DMS53 treated with DMSO at 0.1 percent for 48 hours (cell line): ENCODE measurements at regions not wholly inside any gene's neighbourhood (a gene's known extent, or its start where the extent isn't known, plus 50 kb on each side); places are given as distances from the start of the nearest gene placed in this dataset.
A peak's percentile ranks its signal among the peaks of the same experiment; 100 is the strongest.
"Not testable (repeated sequence)": the region's sequence is repeated elsewhere in the genome, so short reads cannot be mapped to it uniquely, and the experiment has no call there.

Experiments
- DNase-seq: peaks from one replicate; lab custom pipeline; 2025; ENCODE audit not compliant: unreplicated experiment; lab: John Stamatoyannopoulos, UW

GRCh38 chr6:57708061-57708460 is 390.6 kb downstream of the PRIM2 start:
- not testable (repeated sequence) for DNase-seq

DNA sequence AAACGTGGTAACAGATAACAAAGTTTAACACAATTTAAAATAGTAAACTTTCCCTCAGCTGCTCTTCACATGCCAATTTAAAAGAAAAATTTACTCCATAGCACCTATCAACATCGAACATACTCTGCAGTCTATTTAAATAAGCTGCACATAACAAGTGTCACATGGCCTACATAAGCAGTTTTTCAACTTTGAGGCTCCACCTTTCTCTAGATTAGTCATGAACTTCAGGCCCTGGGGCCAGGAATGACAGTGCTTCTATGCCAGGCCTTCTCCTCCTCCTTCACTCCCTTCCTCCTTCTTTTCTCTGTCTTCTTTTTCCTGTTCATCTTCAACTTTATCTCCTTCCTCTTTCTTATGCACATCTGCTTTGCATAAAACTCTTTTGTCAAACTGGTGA is 405.1 kb downstream of the PRIM2 start:
- DNase-seq: peak; percentile 35

- peak; percentile 60 for DNase-seq
Measured at GRCh38 chr6:57723815-57724401, 406.5 kb downstream of the PRIM2 start.

DNA sequence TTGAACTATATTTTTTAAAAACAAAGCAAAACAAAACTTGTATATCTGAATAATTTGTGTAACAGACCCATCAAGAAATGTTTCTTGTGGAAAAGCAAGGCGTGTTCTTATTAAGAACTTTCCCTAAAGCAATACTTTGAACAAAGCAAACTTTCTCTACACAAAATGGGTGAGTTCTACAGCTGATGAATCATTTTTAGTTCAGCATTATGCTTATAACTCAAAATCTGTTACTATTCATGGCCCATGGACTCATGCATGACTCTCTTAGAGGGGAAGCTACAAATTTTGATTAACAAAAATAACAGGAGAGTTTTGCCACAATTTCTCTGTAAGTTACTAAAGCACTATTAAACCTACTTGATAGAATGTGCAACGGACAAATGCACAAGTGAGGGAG is 412.0 kb downstream of the PRIM2 start:
- not testable (repeated sequence) for DNase-seq

DNA sequence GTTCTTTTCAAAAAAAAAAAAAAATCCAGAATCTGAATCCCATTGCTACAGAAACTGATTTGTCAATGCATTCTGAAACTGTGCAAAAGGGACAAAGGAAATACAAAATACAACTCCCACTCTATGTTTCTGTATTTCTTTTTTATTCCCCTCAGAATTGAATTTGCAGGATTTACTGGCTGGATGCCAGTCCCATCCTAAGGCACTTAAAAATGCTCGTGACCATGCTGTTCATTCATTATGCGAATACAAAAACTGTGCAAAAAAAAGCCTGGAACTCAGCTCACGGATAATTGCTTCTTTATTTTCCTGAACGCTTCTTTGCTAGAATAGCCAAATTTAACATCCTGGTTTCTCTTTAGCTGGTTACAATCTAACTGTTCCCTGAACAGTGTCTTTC is 413.3 kb downstream of the PRIM2 start:
- not testable (repeated sequence) for DNase-seq

DNA sequence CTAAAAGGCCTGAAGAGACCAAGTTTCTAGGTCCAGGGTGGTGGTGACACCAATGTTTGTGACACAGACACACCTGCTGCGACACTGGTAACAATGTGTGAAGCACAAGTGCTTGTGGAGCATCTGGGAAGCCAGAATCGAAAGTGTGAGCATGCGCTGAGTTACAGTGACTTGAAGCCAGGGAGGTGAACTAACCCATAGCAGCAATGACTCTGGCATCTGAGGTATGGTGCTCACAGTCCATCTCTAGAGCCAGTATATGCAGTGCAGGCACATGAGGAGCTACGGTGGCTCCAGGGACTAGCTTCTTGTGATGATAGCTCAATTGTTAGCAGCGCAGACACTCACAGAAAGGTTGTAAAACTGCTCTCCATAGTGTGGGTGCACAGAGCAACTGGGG is 430.3 kb downstream of the PRIM2 start:
- not testable (repeated sequence) for DNase-seq

DNA sequence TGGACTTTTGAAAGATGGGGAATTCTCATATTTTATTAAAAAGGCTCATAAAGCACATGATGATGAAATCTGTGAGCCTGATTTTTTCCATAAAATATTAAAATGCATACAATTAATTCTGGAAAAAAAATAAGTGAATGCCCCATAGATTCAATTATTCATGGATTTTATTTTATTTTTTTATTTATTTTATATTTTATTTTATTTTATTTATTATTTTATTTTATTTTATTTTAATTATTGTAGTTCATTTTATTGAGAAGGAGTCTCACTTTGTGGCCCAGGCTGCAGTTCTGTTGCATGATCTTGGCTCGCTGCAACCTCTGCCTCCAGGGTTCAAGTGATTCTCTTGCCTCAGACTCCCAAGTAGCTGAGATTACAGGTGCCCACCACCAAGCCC is 442.4 kb downstream of the PRIM2 start:
- DNase-seq: not testable (repeated sequence)

- not testable (repeated sequence) for DNase-seq
Measured at GRCh38 chr6:57792720-57793397, 475.4 kb downstream of the PRIM2 start.

DNA sequence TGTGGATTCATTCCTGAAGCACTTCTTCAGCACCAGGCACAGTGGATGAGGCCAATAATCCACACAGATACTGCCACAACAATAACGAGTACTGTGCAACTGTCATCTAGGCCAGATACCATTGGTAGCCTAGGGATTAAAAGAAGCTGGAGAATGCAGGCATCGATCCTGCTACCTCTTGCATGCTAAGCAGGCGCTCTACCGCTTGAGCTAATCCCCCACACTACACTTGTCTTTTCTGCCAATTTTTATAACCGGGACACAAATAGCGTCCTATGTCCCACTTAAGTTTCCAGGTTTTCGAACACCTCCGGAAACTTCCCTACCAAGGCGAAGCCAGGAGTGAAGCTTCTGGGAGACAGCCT is 475.9 kb downstream of the PRIM2 start:
- DNase-seq: not testable (repeated sequence)

- DNase-seq: not testable (repeated sequence)
Measured at GRCh38 chr6:57799703-57800479, 482.5 kb downstream of the PRIM2 start.

- not testable (repeated sequence) for DNase-seq
Measured at GRCh38 chr6:57808581-57808980, 491.2 kb downstream of the PRIM2 start.

GRCh38 chr6:57809454-57809853 is 492.0 kb downstream of the PRIM2 start:
- DNase-seq: not testable (repeated sequence)

GRCh38 chr6:57813271-57814075 is 496.0 kb downstream of the PRIM2 start:
- not testable (repeated sequence) for DNase-seq

- DNase-seq: not testable (repeated sequence)
Measured at GRCh38 chr6:57815826-57816225, 498.4 kb downstream of the PRIM2 start.

DNA sequence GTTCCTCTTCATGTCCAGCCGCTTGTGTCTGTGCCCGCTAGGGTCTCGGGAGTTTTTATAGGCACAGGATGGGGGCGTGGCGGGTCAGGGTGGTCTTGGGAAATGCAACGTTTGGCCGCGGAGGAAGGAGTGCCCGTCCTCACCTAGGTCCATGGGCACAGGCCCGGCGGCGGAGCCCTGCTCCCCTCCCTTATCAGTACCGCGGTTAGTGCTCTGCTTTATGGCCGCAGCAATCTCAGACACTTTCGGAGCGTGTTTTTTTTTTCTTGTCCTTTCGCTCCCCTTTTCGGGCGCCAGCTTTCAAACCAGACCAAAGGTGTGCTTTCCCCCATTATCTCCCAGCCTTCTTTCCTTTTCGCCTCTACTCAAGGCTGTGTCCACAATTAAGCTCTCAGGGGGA is 503.9 kb downstream of the PRIM2 start:
- DNase-seq: not testable (repeated sequence)

GRCh38 chr6:57822448-57822847 is 505.0 kb downstream of the PRIM2 start:
- not testable (repeated sequence) for DNase-seq

DNA sequence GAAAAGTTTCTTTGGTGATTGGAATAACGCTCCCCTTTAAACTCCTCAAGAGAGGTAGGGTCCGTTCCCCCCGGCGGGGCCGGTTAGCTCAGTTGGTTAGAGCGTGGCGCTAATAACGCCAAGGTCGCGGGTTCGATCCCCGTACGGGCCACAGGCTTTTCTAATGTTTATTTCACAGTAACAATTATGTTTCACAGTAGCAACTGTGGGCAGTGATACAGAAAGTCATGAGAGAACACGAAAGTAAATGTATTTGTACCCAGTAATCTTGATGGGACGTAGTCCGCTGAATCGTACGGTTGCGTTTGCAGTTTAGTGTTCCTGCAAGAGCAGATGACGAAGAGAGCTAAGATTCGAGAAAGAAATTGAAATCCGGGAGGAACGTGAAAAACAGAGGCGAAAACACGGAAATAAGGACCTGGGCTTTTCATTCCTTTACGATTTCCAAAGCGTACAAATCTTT is 505.5 kb downstream of the PRIM2 start:
- no peak for DNase-seq

GRCh38 chr6:57837622-57838209 is 520.3 kb downstream of the PRIM2 start:
- DNase-seq: peak; percentile 84

- DNase-seq: not testable (repeated sequence)
Measured at GRCh38 chr6:57841551-57841950, 524.1 kb downstream of the PRIM2 start.

DNA sequence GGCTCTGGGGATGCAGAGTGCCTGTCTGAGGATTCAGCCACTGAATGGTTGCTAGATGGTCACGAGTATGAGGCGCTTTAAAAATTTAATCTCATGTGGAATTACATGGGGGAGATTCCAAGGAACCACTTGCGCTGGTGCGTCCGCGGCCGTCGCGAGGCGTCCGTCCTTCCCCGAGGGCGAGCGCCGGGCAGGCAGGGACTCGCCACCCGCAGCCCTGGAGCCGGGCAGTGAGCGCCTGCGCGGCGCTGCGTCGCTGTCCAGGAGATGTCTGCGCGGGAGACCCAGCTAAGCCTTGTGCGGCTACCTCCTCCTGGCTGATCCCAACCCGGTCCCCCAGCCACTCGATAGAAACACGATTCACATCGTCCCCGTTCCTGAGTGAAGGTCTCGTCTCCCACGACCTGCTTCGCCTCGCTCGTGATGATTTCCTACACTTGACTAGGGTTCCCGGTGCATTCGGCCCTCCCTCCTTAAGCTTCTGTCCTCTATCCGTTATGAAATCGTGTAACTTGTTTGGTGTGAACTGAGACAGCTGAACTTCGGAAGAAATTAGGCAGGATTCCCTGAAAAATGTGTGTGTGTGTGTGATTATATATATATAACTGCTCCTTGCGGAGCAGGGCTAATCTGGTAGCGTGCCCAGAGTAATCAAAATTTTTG is 536.4 kb downstream of the PRIM2 start:
- DNase-seq: not testable (repeated sequence)
